Fibroblast of the aortic adventitia (primary cell): ENCODE measurements at regions not wholly inside any gene's neighbourhood (a gene's known extent, or its start where the extent isn't known, plus 50 kb on each side); places are given as distances from the start of the nearest gene placed in this dataset.
"Not testable (repeated sequence)": the region's sequence is repeated elsewhere in the genome, so short reads cannot be mapped to it uniquely, and the experiment has no call there.

Source experiments
- DNase-seq: peaks from one replicate; pipeline ENCODE4 v3.0.0-alpha.2; 2010; ENCODE audit warnings: low read depth
- H3K4me3 ChIP-seq: 2 replicates; pipeline ENCODE4 v1.5.1; 2011; ENCODE audit warnings: low read depth, mild to moderate bottlenecking, control low read depth, low read length, moderate library complexity
- TF ChIP-seq, protein P1 (sequence below): IDR thresholded peaks from 2 replicates; pipeline ENCODE4 v1.5.1; 2011; ENCODE audit warnings: mild to moderate bottlenecking, low read length, control low read depth, inconsistent platforms; ENCODE audit not compliant: insufficient read depth

DNA sequence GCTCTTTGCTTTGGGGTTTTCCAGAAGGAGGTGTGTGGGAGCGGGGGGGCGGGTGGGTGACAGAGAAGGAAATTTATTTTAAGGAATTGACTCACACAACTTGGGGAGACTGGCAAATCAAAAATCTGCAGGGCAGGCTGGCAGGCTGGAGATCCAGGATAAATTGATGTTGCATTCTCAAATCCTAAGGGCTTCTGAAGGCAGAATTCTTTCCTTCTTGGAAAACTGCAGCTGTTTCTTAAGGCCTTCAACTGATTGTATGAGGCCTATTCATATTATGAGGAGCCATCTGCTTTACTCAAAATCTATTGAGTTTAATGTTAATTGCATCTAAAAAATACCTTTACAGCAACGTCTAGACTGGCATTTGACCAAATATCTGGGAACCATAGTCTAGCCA lies 1528.8 kb upstream of the LRRTM3 start:
- no peak for DNase-seq
- TF ChIP-seq, protein P1, sequence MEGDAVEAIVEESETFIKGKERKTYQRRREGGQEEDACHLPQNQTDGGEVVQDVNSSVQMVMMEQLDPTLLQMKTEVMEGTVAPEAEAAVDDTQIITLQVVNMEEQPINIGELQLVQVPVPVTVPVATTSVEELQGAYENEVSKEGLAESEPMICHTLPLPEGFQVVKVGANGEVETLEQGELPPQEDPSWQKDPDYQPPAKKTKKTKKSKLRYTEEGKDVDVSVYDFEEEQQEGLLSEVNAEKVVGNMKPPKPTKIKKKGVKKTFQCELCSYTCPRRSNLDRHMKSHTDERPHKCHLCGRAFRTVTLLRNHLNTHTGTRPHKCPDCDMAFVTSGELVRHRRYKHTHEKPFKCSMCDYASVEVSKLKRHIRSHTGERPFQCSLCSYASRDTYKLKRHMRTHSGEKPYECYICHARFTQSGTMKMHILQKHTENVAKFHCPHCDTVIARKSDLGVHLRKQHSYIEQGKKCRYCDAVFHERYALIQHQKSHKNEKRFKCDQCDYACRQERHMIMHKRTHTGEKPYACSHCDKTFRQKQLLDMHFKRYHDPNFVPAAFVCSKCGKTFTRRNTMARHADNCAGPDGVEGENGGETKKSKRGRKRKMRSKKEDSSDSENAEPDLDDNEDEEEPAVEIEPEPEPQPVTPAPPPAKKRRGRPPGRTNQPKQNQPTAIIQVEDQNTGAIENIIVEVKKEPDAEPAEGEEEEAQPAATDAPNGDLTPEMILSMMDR: no peak
- no peak overlapping the region for H3K4me3 ChIP-seq

DNA sequence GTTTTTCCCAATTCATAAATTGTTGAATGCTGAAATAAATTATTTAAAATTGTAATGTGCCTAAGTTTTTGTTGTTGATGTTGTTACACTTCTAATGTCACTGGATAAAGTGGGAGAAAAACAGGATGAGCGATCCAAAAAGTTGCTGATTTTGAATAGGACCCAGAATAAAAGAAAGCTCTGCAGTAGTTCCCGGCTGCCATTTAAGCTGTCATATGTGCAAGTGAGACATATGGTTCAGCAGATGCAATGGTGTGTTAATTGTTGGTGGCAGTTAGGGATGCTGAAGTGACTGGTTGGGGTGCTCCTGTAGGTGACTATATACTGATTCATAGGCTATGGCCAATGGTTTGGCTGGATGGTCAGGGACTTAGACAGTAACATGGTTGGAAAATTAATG lies 1517.4 kb upstream of the LRRTM3 start:
- no peak overlapping the region for H3K4me3 ChIP-seq
- TF ChIP-seq, protein P1: no peak
- DNase-seq: no peak

DNA sequence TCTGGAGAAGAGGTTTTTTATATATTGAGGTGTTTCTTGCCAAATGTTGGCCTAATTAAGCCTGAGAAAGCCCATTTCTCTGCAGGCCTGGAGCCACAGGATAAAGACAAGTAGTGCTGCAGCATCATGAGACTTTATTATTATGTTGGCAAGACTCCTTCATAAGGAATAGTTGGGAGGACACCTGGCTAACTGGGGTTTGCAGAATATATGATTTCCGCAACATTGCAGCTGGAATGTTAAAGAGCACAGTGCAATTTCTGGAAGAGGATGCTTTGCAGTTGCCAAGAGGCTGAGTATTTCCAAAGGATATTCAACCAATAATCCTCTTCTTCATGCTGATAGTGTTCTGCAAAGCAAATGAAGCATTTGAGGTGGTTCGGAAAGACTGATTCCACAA lies 1512.8 kb upstream of the LRRTM3 start:
- TF ChIP-seq, protein P1: no peak
- no peak for DNase-seq
- H3K4me3 ChIP-seq: no peak overlapping the region

DNA sequence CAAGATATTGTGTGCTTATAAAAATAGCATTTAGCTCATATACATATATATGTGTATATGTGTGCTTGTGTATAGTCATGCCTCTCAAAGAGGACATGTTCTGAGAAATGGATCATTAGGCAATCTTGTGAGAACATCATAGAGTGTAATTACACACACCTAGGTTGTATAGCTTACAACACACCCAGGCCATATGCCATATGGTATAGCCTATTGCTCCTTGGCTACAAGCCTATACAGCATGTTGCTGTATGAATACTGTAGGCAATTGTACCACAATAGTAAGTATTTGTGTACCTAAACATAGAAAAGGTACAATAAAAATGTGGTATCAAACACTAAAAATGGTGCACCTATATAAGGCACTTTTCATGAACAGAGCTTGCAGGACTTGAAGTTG lies 1510.5 kb upstream of the LRRTM3 start:
- no peak overlapping the region for H3K4me3 ChIP-seq
- TF ChIP-seq, protein P1: no peak
- DNase-seq: no peak

DNA sequence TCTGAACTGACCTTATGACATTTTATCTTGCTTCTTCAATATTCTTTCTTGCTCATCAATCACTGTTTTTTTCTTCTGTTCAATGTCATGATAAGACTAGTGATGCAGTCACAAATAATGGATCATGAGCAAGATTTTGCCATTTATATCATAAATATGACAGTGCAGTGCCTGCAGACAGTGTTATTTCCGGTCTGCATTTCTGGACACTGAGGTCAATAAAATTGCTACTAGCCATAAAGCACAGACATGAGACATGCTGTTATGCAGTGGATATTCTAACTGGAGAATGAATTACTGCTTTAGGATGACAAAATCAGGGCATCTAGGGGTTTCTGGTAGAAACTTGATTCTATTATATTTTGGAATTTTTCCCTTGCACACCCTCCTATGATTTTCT lies 1509.7 kb upstream of the LRRTM3 start:
- no peak overlapping the region for H3K4me3 ChIP-seq
- TF ChIP-seq, protein P1: no peak
- DNase-seq: no peak

DNA sequence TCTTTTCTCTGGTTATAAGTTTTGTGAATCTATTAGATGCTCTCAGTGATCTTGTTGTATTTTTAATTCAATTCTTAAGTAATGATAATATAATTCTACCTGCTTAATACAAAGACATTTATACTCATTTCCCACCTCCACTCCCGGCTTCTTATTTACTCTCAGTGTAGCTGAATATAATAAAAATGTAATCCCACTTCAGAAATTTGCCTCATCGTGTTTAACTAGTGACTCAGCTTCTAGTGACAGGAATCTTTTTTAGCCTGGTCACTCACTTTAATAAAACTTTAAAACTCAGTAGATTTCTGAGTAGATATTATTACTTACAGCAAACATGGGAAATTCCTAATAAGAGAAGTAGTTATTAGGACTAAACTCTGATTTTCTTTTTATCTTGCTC lies 1506.2 kb upstream of the LRRTM3 start:
- TF ChIP-seq, protein P1: no peak
- no peak for DNase-seq
- no peak overlapping the region for H3K4me3 ChIP-seq

DNA sequence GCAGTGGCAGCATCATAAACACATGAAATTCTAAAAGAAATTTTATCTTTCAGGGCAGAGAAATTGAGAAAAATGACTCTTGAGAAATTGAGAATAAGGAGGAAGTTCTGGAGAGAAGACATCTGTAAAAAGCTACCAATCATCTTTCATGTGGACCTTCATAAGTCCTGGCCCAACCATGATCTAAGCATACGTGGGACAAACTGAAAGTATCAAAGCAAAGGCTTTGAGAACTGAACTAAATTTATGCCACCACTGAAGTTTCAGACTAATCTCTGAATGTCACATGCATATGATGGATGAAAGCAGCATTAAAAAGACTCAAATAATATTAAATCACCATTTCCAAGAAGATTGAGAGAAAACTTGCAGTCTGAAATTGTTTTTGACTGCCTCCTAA lies 1502.8 kb upstream of the LRRTM3 start:
- TF ChIP-seq, protein P1: no peak

DNA sequence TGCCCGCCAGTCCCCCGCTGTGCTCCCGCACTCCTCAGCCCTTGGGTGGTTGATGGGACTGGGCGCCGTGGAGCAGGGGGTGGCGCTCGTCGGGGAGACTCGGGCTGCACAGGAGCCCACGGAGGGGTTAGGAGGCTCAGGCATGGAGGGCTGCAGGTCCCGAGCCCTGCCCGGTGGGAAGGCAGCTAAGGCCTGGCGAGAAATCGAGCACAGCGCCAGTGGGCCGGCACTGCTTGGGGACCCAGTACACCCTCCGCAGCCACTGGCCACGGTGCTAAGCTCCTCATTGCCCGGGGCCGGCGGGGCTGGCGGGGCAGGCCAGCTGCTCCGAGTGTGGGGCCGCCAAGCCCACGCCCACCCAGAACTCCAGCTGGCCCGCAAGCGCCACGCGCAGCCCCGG lies 1496.5 kb upstream of the LRRTM3 start:
- not testable (repeated sequence) for H3K4me3 ChIP-seq, DNase-seq

More for the DNA sequence above, 1502.8 kb upstream of the LRRTM3 start:
- DNase-seq: no peak
- no peak overlapping the region for H3K4me3 ChIP-seq
